GM23338 (cell line): ENCODE measurements at regions not wholly inside any gene's neighbourhood (a gene's known extent, or its start where the extent isn't known, plus 50 kb on each side); places are given as distances from the start of the nearest gene placed in this dataset.
"Not testable (repeated sequence)": the region's sequence is repeated elsewhere in the genome, so short reads cannot be mapped to it uniquely, and the experiment has no call there.

Experiments used
- CREB1 ChIP-seq: fragments of 250-450 bp; sonication (Bioruptor Pico); IDR thresholded peaks from 2 replicates; pipeline ENCODE4 v1.5.0; 2020; ENCODE audit warnings: low read depth, mild to moderate bottlenecking, moderate library complexity
- EZH2 ChIP-seq: fragments of 200-600 bp; sonication (generic); IDR thresholded peaks from one replicate; pipeline ENCODE4 v1.8.0; 2017; ENCODE audit warnings: antibody characterized with exemption, mild to moderate bottlenecking, low read depth; ENCODE audit not compliant: unreplicated experiment
- JUNB ChIP-seq: IDR thresholded peaks from one replicate; pipeline ENCODE4 v1.6.1; 2016; ENCODE audit warnings: antibody characterized with exemption; ENCODE audit not compliant: unreplicated experiment
- POLR2AphosphoS5 ChIP-seq: IDR thresholded peaks from 2 replicates; pipeline ENCODE4 v1.6.1; 2016; ENCODE audit warnings: antibody characterized with exemption, low read depth
- STAT1 ChIP-seq: IDR thresholded peaks from one replicate; pipeline ENCODE4 v1.6.1; 2016; ENCODE audit warnings: antibody characterized with exemption; ENCODE audit not compliant: unreplicated experiment
- TF ChIP-seq, protein P1 (sequence below), 2 experiments: fragments of 200-600 bp in 1 of 2; sonication (generic) in 1 of 2; conservative IDR thresholded peaks; 2 replicates each; pipeline versions ENCODE4 v1.5.1 to v1.6.1; 2016 to 2017; ENCODE audit warnings: antibody characterized with exemption in 2 of 2, low read depth in 2 of 2, mild to moderate bottlenecking in 2 of 2, moderate library complexity in 1 of 2
- TF ChIP-seq, protein P2 (sequence below): IDR thresholded peaks from one replicate; pipeline ENCODE4 v1.6.1; 2018; ENCODE audit warnings: antibody characterized with exemption; ENCODE audit not compliant: unreplicated experiment
- TF ChIP-seq, protein P3 (sequence below): fragments of 250-450 bp; sonication (Bioruptor Pico); IDR thresholded peaks from 2 replicates; pipeline ENCODE4 v1.5.0; 2020; ENCODE audit warnings: mild to moderate bottlenecking, moderate library complexity
- TF ChIP-seq, protein P4 (sequence below): IDR thresholded peaks from 2 replicates; pipeline ENCODE4 v1.6.1; 2016; ENCODE audit warnings: antibody characterized with exemption

DNA sequence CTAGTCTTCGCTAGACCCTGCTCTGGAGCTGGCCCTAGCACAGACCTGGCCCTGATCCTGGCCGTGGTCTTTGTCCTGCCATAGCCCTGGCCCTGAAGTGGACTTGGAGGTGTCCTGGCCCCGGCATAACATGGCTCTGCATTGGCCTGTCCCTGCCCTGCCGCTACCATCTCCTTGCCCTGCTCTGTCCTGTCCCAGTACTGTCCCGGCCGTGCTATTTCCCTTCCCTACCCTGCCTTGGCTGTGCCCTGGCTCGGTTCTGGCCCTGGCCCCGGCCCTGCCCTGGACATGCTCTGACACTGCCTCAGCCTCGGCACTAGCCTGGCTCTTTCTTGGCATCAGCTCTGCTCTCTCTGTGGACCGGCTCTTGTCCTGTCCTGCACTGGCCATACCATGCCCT lies 331.8 kb upstream of the PLGLB1 start:
- TF ChIP-seq, protein P1, sequence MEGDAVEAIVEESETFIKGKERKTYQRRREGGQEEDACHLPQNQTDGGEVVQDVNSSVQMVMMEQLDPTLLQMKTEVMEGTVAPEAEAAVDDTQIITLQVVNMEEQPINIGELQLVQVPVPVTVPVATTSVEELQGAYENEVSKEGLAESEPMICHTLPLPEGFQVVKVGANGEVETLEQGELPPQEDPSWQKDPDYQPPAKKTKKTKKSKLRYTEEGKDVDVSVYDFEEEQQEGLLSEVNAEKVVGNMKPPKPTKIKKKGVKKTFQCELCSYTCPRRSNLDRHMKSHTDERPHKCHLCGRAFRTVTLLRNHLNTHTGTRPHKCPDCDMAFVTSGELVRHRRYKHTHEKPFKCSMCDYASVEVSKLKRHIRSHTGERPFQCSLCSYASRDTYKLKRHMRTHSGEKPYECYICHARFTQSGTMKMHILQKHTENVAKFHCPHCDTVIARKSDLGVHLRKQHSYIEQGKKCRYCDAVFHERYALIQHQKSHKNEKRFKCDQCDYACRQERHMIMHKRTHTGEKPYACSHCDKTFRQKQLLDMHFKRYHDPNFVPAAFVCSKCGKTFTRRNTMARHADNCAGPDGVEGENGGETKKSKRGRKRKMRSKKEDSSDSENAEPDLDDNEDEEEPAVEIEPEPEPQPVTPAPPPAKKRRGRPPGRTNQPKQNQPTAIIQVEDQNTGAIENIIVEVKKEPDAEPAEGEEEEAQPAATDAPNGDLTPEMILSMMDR (conservative IDR thresholded peaks at IDR 0.05; ENCODE audit: low read depth in 2 of 2): not testable (repeated sequence)
- not testable (repeated sequence) for TF ChIP-seq EZH2; POLR2AphosphoS5; STAT1; CREB1 (CRISPR knock-in tag); JUNB
- TF ChIP-seq, protein P2, sequence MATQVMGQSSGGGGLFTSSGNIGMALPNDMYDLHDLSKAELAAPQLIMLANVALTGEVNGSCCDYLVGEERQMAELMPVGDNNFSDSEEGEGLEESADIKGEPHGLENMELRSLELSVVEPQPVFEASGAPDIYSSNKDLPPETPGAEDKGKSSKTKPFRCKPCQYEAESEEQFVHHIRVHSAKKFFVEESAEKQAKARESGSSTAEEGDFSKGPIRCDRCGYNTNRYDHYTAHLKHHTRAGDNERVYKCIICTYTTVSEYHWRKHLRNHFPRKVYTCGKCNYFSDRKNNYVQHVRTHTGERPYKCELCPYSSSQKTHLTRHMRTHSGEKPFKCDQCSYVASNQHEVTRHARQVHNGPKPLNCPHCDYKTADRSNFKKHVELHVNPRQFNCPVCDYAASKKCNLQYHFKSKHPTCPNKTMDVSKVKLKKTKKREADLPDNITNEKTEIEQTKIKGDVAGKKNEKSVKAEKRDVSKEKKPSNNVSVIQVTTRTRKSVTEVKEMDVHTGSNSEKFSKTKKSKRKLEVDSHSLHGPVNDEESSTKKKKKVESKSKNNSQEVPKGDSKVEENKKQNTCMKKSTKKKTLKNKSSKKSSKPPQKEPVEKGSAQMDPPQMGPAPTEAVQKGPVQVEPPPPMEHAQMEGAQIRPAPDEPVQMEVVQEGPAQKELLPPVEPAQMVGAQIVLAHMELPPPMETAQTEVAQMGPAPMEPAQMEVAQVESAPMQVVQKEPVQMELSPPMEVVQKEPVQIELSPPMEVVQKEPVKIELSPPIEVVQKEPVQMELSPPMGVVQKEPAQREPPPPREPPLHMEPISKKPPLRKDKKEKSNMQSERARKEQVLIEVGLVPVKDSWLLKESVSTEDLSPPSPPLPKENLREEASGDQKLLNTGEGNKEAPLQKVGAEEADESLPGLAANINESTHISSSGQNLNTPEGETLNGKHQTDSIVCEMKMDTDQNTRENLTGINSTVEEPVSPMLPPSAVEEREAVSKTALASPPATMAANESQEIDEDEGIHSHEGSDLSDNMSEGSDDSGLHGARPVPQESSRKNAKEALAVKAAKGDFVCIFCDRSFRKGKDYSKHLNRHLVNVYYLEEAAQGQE: not testable (repeated sequence)
- TF ChIP-seq, protein P3, sequence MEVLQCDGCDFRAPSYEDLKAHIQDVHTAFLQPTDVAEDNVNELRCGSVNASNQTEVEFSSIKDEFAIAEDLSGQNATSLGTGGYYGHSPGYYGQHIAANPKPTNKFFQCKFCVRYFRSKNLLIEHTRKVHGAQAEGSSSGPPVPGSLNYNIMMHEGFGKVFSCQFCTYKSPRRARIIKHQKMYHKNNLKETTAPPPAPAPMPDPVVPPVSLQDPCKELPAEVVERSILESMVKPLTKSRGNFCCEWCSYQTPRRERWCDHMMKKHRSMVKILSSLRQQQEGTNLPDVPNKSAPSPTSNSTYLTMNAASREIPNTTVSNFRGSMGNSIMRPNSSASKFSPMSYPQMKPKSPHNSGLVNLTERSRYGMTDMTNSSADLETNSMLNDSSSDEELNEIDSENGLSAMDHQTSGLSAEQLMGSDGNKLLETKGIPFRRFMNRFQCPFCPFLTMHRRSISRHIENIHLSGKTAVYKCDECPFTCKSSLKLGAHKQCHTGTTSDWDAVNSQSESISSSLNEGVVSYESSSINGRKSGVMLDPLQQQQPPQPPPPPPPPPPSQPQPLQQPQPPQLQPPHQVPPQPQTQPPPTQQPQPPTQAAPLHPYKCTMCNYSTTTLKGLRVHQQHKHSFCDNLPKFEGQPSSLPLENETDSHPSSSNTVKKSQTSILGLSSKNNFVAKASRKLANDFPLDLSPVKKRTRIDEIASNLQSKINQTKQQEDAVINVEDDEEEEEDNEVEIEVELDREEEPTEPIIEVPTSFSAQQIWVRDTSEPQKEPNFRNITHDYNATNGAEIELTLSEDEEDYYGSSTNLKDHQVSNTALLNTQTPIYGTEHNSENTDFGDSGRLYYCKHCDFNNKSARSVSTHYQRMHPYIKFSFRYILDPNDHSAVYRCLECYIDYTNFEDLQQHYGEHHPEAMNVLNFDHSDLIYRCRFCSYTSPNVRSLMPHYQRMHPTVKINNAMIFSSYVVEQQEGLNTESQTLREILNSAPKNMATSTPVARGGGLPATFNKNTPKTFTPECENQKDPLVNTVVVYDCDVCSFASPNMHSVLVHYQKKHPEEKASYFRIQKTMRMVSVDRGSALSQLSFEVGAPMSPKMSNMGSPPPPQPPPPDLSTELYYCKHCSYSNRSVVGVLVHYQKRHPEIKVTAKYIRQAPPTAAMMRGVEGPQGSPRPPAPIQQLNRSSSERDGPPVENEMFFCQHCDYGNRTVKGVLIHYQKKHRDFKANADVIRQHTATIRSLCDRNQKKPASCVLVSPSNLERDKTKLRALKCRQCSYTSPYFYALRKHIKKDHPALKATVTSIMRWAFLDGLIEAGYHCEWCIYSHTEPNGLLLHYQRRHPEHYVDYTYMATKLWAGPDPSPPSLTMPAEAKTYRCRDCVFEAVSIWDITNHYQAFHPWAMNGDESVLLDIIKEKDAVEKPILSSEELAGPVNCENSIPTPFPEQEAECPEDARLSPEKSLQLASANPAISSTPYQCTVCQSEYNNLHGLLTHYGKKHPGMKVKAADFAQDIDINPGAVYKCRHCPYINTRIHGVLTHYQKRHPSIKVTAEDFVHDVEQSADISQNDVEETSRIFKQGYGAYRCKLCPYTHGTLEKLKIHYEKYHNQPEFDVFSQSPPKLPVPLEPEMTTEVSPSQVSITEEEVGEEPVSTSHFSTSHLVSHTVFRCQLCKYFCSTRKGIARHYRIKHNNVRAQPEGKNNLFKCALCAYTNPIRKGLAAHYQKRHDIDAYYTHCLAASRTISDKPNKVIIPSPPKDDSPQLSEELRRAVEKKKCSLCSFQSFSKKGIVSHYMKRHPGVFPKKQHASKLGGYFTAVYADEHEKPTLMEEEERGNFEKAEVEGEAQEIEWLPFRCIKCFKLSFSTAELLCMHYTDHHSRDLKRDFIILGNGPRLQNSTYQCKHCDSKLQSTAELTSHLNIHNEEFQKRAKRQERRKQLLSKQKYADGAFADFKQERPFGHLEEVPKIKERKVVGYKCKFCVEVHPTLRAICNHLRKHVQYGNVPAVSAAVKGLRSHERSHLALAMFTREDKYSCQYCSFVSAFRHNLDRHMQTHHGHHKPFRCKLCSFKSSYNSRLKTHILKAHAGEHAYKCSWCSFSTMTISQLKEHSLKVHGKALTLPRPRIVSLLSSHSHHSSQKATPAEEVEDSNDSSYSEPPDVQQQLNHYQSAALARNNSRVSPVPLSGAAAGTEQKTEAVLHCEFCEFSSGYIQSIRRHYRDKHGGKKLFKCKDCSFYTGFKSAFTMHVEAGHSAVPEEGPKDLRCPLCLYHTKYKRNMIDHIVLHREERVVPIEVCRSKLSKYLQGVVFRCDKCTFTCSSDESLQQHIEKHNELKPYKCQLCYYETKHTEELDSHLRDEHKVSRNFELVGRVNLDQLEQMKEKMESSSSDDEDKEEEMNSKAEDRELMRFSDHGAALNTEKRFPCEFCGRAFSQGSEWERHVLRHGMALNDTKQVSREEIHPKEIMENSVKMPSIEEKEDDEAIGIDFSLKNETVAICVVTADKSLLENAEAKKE (CRISPR knock-in tag): not testable (repeated sequence)
- TF ChIP-seq, protein P4, sequence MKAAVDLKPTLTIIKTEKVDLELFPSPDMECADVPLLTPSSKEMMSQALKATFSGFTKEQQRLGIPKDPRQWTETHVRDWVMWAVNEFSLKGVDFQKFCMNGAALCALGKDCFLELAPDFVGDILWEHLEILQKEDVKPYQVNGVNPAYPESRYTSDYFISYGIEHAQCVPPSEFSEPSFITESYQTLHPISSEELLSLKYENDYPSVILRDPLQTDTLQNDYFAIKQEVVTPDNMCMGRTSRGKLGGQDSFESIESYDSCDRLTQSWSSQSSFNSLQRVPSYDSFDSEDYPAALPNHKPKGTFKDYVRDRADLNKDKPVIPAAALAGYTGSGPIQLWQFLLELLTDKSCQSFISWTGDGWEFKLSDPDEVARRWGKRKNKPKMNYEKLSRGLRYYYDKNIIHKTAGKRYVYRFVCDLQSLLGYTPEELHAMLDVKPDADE: not testable (repeated sequence)
